ENCODE measurements at regions not wholly inside any gene's neighbourhood (a gene's known extent, or its start where the extent isn't known, plus 50 kb on each side); places are given as distances from the start of the nearest gene placed in this dataset.

DNA sequence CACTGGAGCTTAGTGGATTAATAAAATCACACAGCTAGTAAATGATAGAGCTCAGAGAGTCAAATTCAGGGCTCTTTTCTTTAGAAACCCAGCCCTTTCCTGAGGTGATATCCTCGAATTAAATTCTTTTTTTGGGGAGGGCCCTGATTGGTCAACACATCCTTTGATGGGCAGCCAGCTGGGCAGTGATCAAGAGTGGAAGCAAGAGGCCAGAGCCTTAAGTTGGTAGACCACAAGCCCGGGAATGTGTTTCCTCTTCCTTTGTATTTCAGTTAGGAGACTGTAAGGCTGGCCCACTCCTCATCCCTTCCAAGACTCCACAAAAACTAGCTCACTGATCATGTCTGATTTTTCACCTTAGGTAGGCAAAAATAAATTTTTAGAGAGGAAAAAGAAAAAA, 640.5 kb downstream of the DHX35 start:
- no peak for DNase-seq

DNA sequence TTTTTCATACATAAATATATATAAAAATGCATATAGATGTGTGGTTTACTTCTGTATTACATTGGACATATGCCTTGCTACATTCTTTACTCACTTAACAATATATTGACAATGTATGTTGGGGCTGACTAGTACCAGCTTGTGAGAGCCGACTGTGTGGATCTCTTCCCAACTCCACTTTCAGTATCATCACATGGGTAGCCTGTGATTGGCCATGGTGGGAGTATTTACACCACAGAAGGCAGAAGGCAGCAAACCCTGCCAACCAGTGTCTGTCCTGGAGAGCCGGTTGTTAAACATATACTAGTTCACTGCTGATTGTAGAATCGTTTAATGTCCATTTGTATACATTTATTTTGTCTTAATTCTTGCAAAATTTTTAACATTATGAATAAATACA, 638.7 kb downstream of the DHX35 start:
- no peak for DNase-seq

DNA sequence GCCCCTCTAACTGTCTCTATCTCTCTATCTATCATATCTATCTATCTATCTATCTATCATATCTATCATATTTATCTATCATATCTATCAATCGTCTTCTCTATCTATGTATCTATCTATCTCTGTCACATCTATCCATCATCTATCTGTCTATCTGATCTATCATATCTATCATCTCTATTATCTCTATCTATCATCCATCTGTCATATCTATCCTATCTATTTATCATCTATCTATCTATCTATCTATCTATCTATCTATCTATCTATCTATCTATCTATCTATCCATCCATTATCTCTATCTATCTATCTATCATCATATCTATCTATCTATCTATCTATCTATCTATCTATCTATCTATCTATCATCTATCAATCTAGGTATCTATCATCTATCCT, 638.0 kb downstream of the DHX35 start:
- no peak for DNase-seq

DNA sequence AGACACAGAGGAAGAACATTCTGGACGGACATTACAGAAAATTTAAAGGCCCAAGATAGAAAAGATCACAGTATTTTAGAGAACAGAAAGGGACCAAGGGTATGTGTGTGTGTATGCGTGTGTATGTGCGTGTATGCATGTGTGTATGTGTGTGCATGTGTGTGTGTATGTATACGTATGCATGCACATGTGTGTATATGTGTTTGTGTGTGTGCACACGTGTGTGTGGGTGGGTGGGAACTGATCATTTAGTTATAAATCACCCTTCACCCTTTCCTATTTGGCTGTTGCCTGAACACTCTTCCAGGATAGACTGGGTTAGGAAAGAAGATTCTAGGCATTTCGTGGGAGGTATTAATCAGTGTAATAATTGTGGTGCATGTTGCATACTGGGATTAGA, 634.4 kb downstream of the DHX35 start:
- no peak for DNase-seq

DNA sequence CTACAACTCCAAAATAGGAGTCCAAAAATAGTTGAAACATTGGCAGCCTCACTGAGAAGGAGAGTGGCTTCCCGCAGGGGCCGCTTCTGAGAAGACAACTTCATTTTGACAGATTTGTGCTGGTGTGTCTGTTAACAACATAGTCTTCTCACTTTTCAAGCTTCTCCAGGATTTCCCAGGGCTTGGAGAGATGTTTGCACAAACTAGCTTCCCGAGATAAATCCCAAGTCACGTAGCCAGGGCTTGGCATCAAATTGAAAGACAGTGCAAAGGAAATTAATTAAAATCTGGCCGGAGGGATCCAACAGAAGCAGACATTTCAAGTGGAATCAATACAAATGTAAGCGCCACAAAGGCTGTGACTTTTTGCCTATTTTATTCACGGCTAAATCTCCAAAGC, 630.2 kb downstream of the DHX35 start:
- DNase-seq = no peak

DNA sequence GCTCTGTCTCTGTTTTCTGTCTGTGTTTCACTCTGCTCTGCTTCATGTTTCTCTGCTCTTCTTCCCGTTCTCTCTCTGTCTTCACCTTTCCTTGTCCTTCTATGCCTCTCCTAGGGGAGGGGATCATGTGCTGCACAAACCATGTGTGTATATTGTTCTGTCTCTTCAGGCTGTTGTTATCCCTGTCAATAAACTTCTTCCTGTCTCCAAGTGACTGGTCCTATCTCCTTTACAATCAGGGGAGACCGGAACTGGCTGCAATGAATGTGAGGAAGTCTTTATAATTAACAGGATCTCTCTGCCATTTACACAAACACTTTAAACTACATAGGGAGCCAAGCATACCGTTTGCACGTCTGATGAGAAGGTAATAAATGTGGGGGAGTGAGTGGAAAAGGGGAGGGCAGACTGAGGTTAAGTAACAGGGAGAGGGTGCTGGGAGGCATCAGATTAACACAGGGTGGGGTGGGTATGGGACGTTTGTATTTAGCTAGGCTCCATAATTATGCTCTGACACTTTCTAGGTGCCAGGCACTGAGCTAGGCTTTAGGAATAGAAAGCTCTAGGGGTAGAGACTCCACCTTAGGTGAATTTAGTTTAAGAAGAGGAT, 626.1 kb downstream of the DHX35 start:
- no peak for DNase-seq

DNA sequence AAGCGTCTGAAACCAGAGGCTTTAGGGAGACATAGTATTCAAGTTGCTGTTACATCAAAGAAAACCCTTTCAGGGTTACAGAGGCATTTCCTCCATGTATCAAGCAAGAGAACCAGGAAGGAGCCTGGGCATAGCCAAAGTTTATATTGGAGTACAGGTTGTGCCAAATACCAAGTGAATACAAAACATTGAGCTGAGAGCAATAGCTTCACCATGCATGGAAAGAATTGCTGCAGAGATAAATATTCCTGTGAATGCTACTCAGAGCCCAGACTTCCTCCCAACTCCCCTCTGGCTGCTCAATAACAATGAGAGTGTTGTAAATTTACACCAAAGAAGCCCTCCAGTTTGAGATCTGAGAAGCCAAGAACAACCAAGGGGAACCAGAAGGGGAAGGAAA, 618.9 kb downstream of the DHX35 start:
- DNase-seq = no peak

DNA sequence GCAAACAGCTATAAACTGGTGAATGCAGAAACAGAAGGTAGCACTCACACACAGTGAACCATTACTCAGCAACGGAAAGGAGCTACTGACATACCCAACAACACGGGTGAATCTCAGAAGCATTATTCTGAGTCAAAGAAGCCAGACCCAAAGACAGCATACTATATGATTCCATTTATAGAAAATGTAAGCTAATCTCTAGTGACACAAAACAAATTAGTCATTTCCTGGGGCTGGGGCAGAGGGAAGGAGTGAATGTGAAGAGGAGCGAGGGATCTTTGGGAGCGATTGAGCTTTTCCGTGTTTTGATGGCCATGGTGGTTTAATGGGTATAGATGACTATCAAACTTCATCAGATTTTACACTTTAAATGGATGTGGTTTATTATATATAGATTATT, 614.6 kb downstream of the DHX35 start:
- no peak for DNase-seq

DNA sequence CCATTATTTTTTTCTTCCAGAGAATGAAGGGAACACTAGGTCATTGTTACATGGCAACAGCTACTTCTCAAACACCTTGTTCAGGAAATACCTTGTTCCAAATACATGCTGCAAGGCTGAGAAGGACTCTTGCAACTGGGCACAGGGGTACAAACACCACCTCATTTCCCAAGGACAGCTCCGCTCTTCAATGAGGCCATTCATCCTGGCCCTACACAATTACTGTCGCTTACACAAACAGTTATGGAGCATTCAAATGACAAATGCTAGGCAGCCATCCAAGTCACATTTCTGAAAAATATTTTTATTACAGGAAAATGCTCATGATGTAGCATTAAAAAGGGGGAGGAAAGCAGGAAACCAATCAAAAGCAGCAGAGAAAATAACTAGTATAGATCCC, 611.9 kb downstream of the DHX35 start:
- DNase-seq = no peak

DNA sequence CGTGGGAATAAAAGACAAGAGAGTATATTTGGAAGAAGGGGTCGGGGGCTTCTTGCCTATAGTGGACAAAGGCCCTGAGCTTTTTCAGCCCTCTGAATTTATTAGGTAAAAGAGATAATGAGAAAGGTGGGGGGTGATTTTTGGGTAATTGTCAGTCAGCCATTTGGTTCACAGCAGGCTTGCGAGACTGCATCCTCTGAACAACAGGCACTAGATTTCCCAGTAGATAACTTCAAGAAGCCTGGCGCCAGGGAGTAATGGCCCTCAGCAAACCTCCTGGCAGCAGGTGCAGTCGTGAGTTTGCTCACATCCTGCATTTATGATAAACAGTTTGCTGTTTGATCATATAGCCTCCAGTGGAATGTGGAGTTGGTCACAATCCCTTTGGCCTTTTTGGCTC, 609.0 kb downstream of the DHX35 start:
- DNase-seq = no peak

DNA sequence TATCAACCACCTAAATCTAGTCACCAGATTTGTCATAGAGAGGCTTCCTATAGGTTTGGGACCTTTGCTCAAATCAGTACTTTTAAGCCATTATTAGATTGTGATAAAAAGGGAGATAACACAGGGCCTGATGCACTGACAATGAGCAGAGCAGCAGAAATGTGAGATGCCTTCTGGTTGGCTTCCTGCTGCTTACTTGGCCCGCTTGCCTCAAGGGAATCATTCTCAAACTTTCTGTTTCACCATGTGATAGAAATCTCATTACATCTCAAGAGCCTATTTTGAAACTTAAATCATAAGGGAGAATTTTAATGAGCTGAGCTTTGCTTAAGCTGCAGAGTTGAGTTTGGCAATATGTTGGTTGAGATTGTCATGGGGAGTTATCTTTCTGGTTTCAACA, 606.0 kb downstream of the DHX35 start:
- DNase-seq = no peak

DNA sequence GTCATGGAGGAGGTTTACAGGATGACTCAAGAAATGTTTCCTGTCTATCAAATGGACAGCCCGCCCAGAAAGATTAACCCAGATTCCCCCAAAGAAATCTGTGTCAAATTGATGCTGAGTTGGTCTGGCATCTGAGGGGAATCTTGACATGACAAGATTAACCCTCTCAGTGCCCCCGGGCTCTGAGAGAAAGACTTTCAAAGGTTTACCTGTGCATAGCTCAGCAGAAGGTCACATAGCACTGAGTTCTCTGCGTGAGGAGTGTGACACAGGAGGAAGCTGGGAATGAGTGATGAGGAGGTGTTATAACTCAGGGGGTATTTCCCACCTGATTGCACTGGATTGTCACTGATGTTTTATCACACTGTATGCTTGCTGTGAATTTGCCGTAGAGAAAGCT, 601.2 kb downstream of the DHX35 start:
- no peak for DNase-seq

DNA sequence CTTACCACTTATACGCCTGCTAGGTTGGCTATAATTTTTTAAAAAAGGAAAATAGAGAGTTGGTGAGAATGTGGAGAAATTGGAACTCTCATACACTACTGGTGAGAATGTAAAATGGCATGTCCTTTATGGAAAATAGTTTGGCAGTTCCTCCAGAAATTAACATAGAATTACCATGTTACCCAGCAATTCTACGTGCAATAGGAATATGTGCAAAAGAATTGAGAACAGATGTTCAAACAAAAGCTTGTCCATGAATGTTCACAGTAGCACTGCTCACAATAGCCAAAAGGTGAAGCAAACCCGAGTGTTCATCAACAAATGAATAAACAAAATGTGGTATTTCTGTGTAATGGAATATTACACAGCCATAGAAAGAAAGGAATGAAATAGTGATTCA, 592.2 kb downstream of the DHX35 start:
- DNase-seq = no peak

DNA sequence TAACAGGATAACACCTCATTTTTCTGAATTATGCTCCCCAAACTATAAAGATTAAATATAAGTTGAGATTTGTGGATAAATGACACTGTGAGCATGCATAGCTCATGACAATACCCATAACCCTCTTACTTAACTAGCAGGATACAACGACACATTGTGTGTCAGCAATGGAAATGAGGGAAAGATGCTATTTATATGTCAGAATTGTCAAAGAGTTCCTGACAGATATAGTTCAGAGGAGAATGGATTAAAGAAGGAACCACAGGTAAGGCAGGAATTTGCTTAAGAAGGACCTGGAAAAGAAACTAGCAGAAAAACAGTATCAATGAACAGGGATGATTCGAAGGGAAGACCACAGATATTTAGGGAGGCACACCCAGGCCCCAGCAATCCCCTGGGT, 591.0 kb downstream of the DHX35 start:
- DNase-seq = no peak

DNA sequence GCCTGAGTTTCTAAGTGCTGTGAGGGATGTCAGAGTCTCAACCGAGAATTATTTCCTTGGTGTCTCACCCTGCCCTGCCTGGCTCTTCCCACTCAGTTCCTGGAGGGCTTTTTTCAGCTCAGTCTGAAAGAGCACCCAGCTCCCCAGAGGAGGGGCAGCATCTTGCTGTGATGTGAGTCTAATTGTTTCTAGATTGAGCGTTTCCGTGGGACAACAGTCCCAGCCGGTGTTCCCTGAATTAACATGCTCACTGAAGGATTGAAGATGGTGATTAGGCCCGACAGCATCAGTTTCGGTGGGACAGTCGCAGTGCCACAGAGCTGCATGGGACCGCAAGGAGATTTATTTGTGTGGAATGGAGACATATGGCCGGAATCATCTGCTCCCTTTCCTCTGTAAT, 587.6 kb downstream of the DHX35 start:
- no peak for DNase-seq

DNA sequence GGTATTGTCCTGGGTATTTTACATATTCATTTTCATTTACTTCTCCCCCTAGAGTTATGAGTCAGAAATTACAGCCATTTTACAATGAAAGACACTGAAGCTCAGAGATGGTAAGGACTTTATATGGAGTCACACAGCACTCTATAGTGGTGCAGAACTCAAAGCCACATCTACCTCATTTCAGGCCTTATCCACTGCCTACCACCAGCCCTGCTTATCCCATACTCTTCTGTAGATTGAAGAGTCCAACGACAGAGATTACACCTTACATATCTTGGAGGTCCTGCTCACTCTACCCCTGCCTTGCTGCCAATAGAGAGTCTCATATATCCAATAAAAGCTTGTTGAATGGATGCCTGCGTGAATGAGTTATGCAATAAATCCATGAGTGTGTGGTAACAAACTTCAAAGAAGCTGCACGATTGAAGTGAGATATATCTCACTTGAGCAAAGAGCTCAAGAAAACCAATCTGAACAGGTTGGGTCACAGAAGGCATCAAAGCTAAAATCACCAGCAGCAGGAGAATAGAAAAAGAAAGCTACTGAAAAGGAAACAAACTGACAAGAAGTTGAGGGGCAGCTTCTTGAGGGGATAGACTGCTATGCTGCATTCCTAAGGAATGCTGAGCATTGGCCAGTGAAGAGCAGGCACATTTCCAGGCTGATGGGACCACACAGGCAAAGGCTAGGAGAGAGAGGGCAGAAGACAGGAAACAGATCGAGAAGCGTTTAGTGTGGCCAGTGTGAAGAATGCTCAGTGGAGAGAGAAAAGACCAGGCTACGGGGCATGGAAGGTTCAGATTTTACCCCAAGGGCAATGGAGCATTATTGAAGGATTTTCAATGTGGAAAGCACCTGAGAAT, 585.6 kb downstream of the DHX35 start:
- DNase-seq = no peak

DNA sequence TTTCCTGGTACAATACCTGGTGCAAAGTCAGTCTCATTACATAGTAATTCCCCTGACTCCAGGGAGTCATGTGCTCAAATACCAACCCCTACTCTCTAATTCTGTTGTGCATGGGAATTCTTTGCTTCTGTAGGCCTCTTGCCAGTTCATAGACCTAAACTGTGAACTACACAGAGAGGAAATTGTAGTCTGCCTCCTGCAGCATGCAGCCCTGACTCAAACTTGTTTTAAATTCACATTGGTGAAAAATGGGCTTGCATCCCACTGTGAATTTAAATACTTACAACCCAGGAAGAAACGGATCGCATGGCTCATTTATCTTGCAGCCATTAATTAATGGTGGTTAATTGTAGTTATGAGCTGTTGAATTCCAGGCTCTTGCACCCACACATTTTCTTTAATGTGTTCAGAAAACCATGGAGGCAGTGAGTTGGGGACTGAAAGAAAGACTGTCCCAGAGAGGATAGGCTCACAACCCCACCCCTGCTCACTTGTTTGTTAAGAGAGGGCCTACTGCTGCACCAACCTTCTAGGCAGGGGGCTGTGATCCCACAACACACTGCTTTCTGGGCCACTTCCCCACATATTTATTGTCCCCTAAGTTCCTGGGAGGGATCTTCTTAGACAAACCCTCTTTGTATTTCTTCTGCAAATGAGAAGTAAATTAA, 579.1 kb downstream of the DHX35 start:
- DNase-seq = no peak

DNA sequence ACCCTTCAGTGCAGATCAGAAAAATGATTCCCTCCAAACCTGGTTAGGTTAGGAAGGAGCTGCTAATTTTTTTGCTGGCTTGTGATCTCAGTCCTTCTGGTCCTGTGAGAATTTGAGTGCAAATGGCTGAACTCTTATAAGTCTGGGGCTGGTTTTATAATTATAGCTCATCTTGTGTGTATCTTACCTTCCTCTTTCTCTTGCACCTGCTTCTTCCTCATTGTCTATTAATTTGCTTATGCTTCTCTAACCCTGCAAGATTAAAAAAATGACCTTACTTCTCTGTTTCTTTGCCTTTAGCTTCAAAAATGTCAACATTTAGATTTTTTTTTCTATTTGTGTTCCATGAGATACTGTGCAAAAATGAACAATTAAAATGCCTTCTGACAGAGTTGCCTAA, 576.2 kb downstream of the DHX35 start:
- DNase-seq = no peak

DNA sequence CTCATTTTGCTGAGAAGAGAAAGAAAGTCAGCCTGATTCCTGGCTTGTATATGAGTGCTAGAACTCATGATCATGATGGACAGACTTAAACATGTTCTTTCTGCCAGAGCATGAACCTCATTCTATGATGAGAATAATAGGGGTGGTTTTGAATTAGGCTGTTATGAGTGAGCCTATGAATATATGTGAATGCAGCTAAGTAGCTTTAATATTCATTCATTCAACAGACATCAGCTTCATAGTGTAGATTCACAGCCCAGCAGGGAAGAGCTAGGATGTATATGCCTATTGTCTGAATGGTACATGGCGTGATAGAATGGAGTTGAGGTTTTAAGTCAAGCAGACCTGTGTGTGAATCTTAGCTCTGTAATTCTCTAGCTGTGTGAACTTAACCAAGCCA, 573.2 kb downstream of the DHX35 start:
- no peak for DNase-seq

DNA sequence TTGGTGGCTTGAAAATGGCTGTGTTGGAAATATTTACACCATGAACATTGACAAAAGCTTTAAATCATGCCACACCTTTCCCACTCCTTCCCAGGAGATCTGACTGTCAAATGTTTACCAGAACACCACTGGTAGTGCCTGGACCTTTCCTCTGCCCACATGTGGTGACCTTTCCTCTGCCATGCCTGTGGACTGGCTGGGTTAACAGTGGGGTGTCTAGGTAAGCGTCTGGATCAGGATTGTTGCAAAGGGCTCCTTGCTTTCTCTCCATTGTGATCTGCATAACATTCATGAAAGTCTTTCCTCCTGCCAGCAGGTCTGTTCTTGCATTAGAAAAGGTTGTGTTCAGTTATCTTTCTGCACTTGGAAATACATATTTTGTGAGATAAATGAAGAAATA, 572.7 kb downstream of the DHX35 start:
- DNase-seq = no peak

DNA sequence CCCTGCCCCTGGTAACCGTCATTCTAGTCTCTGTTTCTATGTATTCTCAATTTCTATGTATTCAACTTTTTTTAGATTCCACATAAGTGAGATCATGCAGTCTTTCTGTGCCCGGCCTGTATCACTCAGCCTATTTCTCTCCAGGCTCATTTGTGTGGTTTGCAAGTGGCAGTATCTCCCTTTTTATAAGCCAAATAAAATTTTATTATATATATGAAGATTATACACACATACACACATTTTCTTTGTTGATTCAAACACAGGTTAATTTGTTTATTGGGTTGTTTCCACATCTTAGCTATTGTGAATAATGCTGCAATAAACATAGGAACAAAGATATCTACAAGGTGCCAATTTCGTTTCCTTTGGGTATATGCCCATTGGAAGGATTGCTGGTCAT, 571.7 kb downstream of the DHX35 start:
- DNase-seq = no peak

DNA sequence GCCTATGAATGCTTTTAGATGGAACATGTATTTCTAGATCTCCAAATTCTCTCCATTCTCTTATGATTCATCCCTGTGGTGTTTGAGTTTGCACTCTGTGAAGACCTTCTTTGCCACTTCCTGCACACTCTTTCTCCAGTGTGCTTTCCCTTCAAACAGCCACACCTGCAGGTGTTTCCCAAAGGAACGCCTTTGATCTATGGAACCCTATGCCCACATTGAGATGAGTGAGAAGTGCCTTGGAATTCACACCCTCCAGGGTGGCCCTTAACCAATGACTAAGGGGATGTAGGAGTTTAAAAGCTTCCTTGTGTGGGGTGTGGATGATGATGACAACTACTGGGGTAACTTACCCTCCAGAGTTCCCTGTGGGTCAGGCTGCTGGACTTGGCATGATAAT, 570.1 kb downstream of the DHX35 start:
- no peak for DNase-seq

DNA sequence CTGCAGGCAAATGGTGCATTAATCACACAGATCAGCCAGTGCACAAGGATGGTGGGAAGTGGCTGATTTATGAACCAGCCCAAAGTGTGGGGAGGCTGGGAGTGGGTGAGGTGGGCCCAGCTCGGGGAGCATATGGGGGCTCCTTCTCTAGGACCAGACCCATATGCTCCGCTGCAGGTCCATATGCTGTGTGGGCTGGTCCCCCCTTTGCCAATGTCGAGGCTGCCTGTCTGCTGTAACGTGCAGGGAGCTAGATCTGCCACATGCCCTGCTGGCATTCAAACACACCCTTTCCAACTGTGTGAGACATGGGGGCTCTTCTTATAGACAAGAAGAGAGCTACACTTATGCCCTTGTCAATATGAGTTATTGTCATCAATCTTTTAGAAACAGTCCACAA, 566.3 kb downstream of the DHX35 start:
- DNase-seq = no peak

DNA sequence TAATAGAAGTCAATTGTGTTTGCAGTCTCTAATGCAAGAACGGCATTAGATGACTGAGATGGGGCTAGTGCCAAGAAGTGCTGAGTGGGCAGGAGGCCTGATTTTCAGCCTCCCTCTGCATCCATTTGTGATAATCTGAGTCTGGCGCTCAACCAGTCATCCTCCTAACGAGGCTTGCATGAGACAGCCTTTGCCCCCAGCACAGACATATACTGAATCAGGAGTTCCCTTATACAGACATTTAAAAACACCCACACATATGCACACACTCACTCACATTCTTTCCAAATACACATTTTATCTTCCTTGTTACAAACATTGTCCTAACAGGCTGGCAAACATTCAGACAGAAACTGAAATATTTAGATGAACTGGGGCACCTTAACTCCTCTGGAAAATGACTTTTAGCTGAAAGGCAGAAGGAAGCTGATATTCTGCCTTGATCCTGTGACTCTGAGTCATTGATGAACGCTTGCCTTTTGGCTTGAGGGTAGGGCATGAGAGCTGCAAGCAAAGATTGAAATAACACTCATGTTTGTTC, 562.3 kb downstream of the DHX35 start:
- DNase-seq = no peak
